ENCODE measurements at regions not wholly inside any gene's neighbourhood (a gene's known extent, or its start where the extent isn't known, plus 50 kb on each side); places are given as distances from the start of the nearest gene placed in this dataset.

DNA sequence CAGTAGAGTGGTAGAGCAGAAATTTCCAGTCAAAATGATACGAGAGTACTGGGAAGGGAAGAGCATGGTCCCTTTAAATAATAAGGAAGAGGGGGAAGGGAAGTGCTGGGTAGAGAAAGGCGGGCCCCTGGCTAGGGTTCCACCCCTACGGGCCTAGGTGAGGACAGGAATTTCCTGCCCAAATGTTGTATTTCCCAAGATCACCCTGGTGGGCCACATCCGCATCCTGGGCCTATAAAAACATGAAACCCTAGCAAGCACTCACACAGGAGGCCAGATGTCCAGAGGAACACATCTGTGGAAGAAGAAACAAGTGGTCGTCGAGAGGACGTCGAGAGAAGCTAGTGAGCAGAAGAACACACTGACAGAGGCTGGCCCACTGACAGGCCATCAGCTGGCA, 661.2 kb downstream of the SQOR start:
- TF ChIP-seq, protein P1, sequence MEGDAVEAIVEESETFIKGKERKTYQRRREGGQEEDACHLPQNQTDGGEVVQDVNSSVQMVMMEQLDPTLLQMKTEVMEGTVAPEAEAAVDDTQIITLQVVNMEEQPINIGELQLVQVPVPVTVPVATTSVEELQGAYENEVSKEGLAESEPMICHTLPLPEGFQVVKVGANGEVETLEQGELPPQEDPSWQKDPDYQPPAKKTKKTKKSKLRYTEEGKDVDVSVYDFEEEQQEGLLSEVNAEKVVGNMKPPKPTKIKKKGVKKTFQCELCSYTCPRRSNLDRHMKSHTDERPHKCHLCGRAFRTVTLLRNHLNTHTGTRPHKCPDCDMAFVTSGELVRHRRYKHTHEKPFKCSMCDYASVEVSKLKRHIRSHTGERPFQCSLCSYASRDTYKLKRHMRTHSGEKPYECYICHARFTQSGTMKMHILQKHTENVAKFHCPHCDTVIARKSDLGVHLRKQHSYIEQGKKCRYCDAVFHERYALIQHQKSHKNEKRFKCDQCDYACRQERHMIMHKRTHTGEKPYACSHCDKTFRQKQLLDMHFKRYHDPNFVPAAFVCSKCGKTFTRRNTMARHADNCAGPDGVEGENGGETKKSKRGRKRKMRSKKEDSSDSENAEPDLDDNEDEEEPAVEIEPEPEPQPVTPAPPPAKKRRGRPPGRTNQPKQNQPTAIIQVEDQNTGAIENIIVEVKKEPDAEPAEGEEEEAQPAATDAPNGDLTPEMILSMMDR (IDR thresholded peaks at IDR 0.05): no peak
- H3K4me1 ChIP-seq (ENCODE audit: control insufficient read depth in 1 of 2, insufficient read depth in 1 of 2, low read depth in 1 of 2, low read length in 1 of 2): no peaks in the 10 kb centered on the region
- no peak overlapping the region for H3K27ac ChIP-seq
- no peaks in the 10 kb centered on the region for H3K27me3 ChIP-seq
- H3K9me3 ChIP-seq: no peaks in the 10 kb centered on the region
- no peak overlapping the region for H3K4me3 ChIP-seq (ENCODE audit: low read depth in 1 of 2, low read length in 1 of 2)
- H3K36me3 ChIP-seq: no peaks in the 10 kb centered on the region

DNA sequence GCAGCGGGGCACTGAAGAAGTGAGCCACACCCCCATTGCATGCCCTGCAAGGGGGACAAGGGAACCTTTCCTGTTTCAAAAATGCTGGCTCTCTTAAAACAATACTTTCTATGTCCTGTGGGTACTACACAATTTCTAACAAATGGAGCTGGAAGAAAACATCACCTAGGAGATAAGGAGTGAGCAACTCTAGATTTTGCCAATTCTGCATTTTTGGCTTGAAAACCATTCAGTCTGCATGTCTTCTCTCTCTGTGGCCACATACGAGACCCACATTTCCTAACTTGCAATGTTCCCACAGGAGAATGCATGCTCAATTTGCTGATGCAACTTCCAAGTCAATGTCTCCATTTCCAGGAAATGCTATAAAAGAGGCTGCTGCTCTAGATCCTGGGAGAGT, 662.0 kb downstream of the SQOR start:
- Histone ChIP-seq H3K4me1 (ENCODE audit: control insufficient read depth in 1 of 2, insufficient read depth in 1 of 2, low read depth in 1 of 2, low read length in 1 of 2) (no peaks in the 10 kb centered on the region), H3K9me3 (no peaks in the 10 kb centered on the region)

DNA sequence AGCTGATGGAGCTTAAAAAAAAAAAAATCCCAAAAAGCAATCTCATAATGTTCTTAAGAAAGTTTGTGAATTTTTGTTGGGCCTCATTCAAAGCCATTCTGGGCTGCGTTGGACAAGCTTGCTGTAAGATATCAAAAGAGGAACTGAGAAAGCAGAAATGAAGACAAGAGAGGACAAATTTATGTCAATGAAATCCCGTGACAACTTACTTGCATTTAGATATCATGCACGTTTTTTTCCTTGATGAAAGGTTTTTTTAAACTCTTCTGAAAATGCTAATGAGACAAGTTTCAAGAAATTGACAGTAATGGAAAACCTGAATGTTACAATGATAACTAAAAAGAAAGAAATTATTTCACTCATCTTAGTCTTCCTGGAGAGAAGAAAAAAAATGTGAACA, 662.9 kb downstream of the SQOR start:
- Histone ChIP-seq H3K36me3 (no peaks in the 10 kb centered on the region), H3K27ac (no peak overlapping the region), H3K4me1 (ENCODE audit: control insufficient read depth in 1 of 2, insufficient read depth in 1 of 2, low read depth in 1 of 2, low read length in 1 of 2) (no peaks in the 10 kb centered on the region), H3K4me3 (ENCODE audit: low read depth in 1 of 2, low read length in 1 of 2) (no peak overlapping the region), H3K27me3 (no peaks in the 10 kb centered on the region), H3K9me3 (no peaks in the 10 kb centered on the region)
- TF ChIP-seq, protein P1 (IDR thresholded peaks at IDR 0.05): no peak

More for the DNA sequence above, 662.0 kb downstream of the SQOR start:
- TF ChIP-seq, protein P1 (IDR thresholded peaks at IDR 0.05): no peak
- H3K36me3 ChIP-seq: no peaks in the 10 kb centered on the region
- no peaks in the 10 kb centered on the region for H3K27me3 ChIP-seq
- H3K27ac ChIP-seq: no peak overlapping the region
- no peak overlapping the region for H3K4me3 ChIP-seq (ENCODE audit: low read depth in 1 of 2, low read length in 1 of 2)

DNA sequence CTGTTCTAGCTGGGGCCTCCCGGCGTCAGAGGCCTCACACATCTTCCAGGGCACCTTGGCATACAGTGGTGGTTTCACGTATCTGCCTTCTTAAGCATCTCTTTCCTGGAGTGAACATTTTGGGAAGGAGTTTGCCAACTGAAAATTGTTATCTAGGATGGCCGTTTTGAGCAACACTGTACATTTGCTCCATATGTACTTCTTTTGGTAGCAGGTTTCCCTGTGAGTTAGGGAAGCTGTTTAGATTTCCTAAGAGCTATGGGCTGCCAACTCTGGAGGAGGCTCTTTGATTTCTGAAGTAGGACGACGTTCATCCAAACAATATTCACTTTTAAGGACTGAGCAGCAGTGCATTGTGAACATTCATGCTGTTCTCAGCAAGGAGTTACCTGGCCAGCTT, 665.9 kb downstream of the SQOR start:
- no peaks in the 10 kb centered on the region for H3K4me1 ChIP-seq (ENCODE audit: control insufficient read depth in 1 of 2, insufficient read depth in 1 of 2, low read depth in 1 of 2, low read length in 1 of 2)
- no peak overlapping the region for H3K27ac ChIP-seq
- no peak overlapping the region for H3K4me3 ChIP-seq (ENCODE audit: low read depth in 1 of 2, low read length in 1 of 2)
- TF ChIP-seq, protein P1 (IDR thresholded peaks at IDR 0.05): no peak
- no peaks in the 10 kb centered on the region for H3K36me3 ChIP-seq
- H3K27me3 ChIP-seq: no peaks in the 10 kb centered on the region
- no peaks in the 10 kb centered on the region for H3K9me3 ChIP-seq

DNA sequence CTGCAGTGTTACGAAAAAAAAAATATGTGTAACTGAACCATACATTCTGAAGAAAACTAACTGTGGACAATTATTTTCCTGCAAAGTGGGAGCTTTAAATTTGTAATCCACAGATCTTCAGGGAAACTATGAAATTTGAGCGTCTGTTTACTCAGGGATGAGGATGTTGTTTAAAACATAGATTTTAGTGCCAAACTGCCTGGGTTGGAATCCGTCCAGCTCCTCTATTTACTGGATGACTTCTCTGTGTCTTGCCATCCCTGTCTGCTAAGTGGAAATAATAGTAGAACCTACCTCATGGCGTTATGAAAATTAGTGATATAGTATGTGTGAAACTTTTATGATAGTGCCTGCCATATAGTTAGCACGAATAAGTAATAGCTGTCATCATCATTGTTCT, 666.5 kb downstream of the SQOR start:
- no peaks in the 10 kb centered on the region for H3K9me3 ChIP-seq
- no peaks in the 10 kb centered on the region for H3K27me3 ChIP-seq
- TF ChIP-seq, protein P1 (IDR thresholded peaks at IDR 0.05): no peak
- H3K4me3 ChIP-seq (ENCODE audit: low read depth in 1 of 2, low read length in 1 of 2): no peak overlapping the region
- no peak overlapping the region for H3K27ac ChIP-seq
- no peaks in the 10 kb centered on the region for H3K36me3 ChIP-seq
- H3K4me1 ChIP-seq (ENCODE audit: control insufficient read depth in 1 of 2, insufficient read depth in 1 of 2, low read depth in 1 of 2, low read length in 1 of 2): no peaks in the 10 kb centered on the region

DNA sequence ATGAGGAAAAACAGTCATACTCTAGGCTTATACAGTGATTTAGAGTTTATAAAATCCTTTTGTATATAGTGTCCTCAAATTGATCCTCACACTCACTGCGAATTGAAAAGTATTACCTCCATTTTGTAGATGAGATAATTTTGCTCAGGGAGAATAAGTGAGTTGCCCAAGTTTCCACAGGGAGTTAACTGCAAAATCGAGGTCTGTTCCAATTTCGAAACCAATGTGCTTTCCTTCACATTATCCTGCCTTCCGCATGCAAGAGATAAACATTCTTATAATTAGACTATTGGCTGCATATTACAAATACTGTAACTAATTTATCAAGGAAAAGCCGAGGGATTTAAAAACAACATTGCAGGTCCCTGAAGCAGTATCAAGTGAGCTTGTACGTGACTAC, 667.0 kb downstream of the SQOR start:
- H3K4me1 ChIP-seq (ENCODE audit: control insufficient read depth in 1 of 2, insufficient read depth in 1 of 2, low read depth in 1 of 2, low read length in 1 of 2): no peaks in the 10 kb centered on the region
- no peak overlapping the region for H3K4me3 ChIP-seq (ENCODE audit: low read depth in 1 of 2, low read length in 1 of 2)
- TF ChIP-seq, protein P1 (IDR thresholded peaks at IDR 0.05): no peak

More for the DNA sequence above, 667.0 kb downstream of the SQOR start:
- H3K27ac ChIP-seq: no peak overlapping the region
- H3K36me3 ChIP-seq: no peaks in the 10 kb centered on the region
- H3K9me3 ChIP-seq: no peaks in the 10 kb centered on the region
- no peaks in the 10 kb centered on the region for H3K27me3 ChIP-seq

Data from neutrophil (primary cell).